HepG2 (cell line): ENCODE measurements at regions not wholly inside any gene's neighbourhood (a gene's known extent, or its start where the extent isn't known, plus 50 kb on each side); places are given as distances from the start of the nearest gene placed in this dataset.

ENCODE experiments used
- ARNT2 ChIP-seq: sonication (generic); formaldehyde crosslinking; IDR thresholded peaks from 2 replicates; pipeline ENCODE4 v1.8.0; 2022; ENCODE audit warnings: mild to moderate bottlenecking, low read depth, missing genetic modification reagents, moderate library complexity
- ETV5 ChIP-seq: IDR thresholded peaks from 2 replicates; pipeline ENCODE4 v1.6.1; 2018; ENCODE audit warnings: missing biosample characterization, missing genetic modification reagents, inconsistent platforms, borderline replicate concordance
- NFE2 ChIP-seq: sonication (generic); formaldehyde crosslinking; IDR thresholded peaks from 2 replicates; pipeline ENCODE4 v1.4.0; 2020; ENCODE audit warnings: missing genetic modification reagents
- RORA ChIP-seq: sonication (generic); formaldehyde crosslinking; IDR thresholded peaks from 2 replicates; pipeline ENCODE4 v1.5.0; 2020; ENCODE audit warnings: mild to moderate bottlenecking, missing genetic modification reagents, moderate library complexity
- ZBTB8A ChIP-seq: sonication (generic); formaldehyde crosslinking; IDR thresholded peaks from 2 replicates; pipeline ENCODE4 v1.4.0; 2020; ENCODE audit warnings: mild to moderate bottlenecking, low read depth, missing genetic modification reagents, borderline replicate concordance
- ZNF749 ChIP-seq: sonication (generic); formaldehyde crosslinking; IDR thresholded peaks from 2 replicates; pipeline ENCODE4 v1.8.0; 2022; ENCODE audit warnings: mild to moderate bottlenecking, missing genetic modification reagents, moderate library complexity, borderline replicate concordance
- TF ChIP-seq, protein P1 (sequence below): IDR thresholded peaks from 2 replicates; pipeline ENCODE4 v1.6.1; 2016; ENCODE audit warnings: low read depth, borderline replicate concordance
- TF ChIP-seq, protein P2 (sequence below): sonication (generic); formaldehyde crosslinking; IDR thresholded peaks from 2 replicates; pipeline ENCODE4 v1.5.0; 2020; ENCODE audit warnings: mild to moderate bottlenecking, missing genetic modification reagents, moderate library complexity

DNA sequence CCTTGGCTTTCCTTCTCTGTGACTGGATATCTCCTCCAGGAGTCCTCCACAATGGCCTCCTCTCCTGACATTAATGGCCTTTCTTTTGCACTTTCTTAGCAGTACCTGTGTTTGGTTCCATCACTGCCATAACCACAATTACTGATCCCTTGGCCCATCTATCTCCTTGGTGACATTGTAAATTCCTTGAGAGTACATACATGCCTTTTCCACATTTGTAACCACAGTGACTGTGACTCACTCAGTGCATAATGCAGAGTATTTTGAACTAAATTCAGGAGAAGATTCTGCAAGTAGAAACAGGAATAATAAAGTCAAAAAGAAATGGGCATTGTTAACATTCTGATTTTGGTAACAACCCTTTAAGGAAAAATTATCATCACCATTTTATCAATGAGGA, 197.2 kb upstream of the SOX4 start:
- TF ChIP-seq ZBTB8A: no peak
- no peak for TF ChIP-seq ARNT2 (CRISPR knock-in tag)
- no peak for TF ChIP-seq NFE2
- TF ChIP-seq ZNF749 (CRISPR knock-in tag): no peak
- TF ChIP-seq RORA (CRISPR knock-in tag): no peak
- TF ChIP-seq, protein P1, sequence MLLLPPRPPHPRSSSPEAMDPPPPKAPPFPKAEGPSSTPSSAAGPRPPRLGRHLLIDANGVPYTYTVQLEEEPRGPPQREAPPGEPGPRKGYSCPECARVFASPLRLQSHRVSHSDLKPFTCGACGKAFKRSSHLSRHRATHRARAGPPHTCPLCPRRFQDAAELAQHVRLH (CRISPR knock-in tag): no peak
- TF ChIP-seq, protein P2, sequence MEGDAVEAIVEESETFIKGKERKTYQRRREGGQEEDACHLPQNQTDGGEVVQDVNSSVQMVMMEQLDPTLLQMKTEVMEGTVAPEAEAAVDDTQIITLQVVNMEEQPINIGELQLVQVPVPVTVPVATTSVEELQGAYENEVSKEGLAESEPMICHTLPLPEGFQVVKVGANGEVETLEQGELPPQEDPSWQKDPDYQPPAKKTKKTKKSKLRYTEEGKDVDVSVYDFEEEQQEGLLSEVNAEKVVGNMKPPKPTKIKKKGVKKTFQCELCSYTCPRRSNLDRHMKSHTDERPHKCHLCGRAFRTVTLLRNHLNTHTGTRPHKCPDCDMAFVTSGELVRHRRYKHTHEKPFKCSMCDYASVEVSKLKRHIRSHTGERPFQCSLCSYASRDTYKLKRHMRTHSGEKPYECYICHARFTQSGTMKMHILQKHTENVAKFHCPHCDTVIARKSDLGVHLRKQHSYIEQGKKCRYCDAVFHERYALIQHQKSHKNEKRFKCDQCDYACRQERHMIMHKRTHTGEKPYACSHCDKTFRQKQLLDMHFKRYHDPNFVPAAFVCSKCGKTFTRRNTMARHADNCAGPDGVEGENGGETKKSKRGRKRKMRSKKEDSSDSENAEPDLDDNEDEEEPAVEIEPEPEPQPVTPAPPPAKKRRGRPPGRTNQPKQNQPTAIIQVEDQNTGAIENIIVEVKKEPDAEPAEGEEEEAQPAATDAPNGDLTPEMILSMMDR (CRISPR knock-in tag): no peak
- no peak for TF ChIP-seq ETV5
